HG03460 (cell line): ENCODE measurements at regions not wholly inside any gene's neighbourhood (a gene's known extent, or its start where the extent isn't known, plus 50 kb on each side); places are given as distances from the start of the nearest gene placed in this dataset.
"Not testable (repeated sequence)": the region's sequence is repeated elsewhere in the genome, so short reads cannot be mapped to it uniquely, and the experiment has no call there.

ENCODE experiments used
- ATAC-seq: cut with Tn5 transposase; IDR thresholded peaks from one replicate; pipeline ENCODE4 v1.9.1; 2021; ENCODE audit not compliant: unreplicated experiment

DNA sequence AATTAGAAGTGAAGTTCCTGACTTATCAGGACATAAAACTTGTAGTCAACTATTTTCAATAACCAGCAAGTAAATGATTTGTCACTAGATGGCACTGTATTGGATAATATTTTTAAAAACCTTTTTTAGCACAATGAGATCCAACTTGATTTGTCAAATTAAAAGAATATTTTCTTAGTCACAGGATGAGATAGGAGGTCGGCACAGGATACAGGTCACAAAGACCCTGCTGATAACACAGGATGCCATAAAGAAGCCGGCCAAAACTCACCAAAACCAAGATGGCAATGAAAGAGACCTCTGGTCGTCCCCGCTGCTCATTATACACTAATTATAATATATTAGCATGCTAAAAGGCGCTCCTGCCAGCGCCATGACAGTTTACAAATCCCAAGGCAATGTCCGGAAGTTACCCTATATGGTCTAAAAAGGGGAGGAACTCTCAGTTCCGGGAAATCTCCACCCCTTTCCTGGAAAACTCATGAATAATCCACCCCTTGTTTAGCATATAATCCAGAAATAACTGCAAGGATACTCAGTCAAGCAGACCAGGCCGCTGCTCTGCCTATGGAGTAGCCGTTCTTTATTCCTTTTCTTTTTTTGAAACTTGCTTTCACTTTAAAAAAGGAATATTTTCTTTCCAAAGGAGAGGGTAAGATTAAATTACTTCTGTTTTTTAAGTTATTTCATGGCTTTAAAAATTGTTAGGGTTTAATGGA is 255.7 kb upstream of the MKLN1 start:
- no peak for ATAC-seq

- ATAC-seq, result no peak
Observed at GRCh38 chr7:131072505-131073091, 255.1 kb upstream of the MKLN1 start.

DNA sequence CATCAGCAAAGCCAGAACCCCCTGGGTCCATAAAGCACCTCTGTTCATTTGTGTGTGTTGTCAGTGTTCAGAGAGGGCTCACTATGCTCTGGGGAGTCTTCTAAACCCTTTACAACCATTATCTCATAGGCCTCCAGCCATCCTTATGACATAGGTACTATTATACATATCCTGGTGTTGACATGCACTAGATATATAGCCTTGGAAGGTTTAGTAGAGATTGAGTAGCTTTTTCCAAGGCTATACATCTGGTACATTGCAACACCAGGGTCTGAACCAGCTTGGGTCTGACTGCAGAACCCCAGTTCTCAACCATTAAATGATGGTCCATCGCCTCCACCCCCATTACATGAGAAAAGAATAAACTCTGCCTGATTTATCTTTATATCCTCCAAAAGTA is 253.6 kb upstream of the MKLN1 start:
- ATAC-seq, result no peak

- ATAC-seq, result no peak
Observed at GRCh38 chr7:131074585-131074984, 253.1 kb upstream of the MKLN1 start.

GRCh38 chr7:131075406-131075805 is 252.3 kb upstream of the MKLN1 start:
- ATAC-seq, result no peak

DNA sequence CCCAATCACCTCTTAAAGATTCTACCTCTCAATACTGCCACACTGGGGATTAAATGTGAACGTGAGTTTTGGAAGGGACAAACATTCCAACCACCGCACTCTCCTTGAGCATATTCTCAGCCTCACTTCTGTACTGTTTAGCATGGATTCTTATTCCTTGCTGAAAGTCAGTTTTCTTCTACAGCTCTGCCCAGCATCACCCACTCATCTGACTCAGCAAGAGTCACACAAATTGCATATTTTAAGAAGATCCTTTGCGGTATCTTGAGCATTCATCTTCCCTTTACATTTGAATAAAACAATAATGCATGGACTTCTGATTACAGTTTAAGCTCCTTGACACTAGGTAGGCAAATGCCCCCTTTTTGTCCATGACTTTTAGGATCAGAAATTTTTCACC is 251.6 kb upstream of the MKLN1 start:
- no peak for ATAC-seq

DNA sequence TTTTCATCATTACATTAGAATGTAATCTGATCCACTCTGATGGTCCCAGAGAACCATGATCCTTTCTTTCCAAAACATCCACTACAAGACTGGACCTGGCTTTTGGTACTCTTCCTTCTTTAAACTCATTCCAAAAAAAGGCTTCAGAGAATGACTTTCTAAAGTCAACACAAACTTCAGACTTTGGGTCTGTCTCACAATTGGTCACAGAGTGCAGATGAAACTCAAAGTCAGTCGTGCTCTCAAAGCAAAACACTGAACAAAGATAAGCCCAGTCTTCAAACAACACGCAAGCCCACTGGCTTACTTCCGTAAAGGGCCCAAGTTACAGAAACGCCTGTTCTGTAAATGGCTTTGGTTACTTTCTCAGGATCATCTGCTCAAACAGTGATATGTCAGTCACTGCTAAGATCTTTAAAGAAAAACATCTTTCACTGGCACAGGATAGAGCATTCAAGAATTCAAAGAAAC is 250.9 kb upstream of the MKLN1 start:
- ATAC-seq, result no peak

DNA sequence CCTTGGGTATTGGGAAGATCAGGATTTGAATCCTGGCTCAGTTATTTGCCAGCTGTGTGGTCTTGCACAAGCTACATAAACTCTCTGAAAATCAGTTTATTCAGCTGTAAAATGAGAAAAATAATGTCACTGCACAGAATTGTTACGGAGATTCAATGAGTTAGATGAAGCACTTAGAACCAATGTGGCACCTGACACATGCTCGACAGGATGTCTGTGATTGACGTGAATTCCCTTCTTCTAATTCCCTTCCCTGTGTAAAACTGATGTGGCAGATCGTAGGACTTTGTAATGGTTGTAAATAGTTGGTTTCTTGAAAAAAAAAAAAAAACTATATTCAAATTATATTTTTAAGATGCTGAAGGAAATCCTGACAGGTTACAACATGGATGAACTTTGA is 249.9 kb upstream of the MKLN1 start:
- ATAC-seq, result no peak

- ATAC-seq, result no peak
Observed at GRCh38 chr7:131080754-131081153, 246.9 kb upstream of the MKLN1 start.

DNA sequence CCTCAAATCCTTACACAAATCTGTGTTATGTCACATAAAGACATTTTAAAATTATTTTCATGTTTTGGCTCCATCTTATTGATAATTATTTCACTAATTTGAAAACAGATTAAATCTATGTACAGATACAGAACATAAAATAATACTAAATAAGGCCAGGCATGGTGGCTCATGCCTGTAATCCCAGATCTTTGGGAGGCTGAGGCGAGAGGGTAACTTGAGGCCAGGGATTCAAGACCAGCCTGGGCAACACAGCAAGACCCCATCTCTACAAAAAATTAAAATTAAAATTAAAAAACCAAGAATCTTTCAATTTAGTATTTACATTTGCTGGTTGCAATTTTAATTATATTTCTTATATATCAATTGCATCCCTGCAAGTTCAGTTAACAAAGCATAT is 246.4 kb upstream of the MKLN1 start:
- ATAC-seq, result no peak

DNA sequence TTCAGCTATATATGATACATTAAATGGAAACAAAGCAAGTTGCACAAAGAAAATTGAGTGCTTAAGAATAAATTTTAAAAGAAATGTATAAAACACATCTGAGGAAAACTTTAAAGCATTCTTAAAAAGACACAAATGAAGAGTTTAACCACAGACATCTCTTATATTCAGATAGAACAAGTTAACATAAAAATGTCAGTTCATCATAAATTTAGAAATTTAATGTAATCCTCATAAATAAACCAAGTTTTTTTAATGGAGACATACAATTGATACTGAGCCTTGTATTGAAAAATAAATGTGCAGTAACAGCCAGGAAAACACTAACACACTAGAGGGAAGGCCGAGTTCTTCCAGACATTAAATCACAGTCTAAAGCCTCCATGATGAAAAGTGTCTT is 243.9 kb upstream of the MKLN1 start:
- no peak for ATAC-seq

DNA sequence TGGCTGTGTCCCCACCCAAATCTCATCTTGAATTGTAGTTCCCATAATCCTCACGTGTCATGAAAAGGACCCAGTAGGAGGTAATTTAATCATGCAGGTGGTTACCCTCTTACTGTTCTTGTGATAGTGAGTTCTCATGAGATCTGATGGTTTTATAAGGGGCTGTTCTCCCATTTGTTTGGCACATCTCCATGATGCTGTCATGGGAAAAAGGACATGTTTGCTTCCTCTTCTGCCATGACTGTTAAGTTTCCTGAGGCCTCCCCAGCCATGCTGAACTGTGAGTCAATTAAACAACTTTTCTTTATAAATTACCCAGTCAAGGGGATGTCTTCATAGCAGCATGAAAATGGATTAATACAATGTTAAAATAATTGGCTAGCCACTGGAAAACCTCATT is 243.3 kb upstream of the MKLN1 start:
- not testable (repeated sequence) for ATAC-seq

DNA sequence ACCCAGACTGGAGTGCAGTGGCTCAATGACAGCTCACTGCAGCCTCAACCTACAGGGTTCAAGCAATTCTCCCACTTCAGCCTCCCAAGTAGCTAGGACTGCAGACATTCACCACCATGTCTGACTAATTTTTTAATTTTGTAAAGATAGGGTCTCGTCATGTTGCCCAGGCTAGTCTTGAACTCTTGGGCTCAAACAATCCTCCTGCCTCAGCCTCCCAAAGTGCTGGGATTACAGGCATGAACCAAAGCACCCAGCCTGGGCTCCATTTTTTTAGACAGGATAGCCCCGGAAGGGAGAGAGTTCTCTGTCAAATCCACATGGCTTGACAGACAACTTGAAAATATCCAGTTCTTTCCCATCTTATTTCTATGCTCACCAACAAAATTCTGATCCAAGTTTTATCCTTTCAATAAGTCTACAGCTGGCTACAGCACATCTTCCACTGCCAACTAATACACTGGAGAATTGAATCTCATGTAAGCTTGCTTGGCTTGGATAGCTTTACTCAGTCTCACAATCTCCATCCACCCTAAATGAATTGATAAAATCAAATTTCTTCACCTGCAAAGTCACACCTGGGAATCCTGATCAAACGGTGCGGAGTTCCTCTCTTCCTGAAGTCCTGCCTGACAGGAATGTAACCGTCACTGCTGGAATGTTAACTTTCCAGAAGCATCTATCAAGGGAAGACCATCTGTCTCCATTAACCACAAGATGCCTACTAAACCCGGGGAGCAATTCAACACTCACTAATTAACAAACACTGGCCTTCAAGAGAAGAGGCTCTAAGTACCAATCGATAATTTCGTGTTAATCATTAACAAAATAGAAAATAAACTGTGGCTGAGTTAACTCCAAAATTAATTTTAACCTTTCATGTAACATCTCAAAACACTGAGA is 239.7 kb upstream of the MKLN1 start:
- ATAC-seq, result no peak

- ATAC-seq, result no peak
Observed at GRCh38 chr7:131090188-131090587, 237.5 kb upstream of the MKLN1 start.

DNA sequence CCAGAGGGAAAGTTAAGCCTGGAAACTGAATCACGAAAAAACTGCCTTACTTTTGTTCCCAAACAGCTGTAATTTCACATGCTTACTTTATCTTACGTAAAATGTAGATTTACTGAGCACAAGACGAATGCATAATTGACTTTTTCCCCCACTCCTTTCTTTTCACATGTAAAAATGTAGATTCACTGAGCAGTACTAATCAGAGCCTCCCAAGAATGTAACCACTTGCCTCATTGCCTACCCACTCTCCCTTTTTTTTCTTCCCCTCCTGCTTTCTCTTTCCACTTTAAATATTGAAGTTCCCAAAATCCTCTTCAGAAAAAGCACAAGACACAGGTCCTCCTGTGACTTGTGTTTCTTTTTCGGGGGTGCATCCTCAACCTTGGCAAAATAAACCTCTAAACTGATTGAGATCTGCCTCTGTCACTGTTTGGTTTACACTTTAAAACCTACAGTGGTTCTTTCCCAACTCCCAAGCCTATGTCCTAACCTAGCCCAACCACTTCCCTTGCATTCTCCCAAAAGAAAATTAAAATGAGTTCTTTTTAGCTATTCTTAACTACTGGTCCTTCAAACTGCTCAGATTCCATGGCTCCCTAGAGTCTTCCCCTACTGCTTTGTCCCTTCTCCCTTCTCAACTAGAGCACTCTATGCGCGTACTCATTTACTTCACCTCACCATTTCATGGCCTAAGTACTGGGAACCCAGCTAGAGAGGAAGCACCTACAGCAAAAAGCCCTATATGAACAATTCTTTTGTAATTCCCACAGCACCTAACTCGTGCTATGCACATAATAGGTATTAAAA is 236.6 kb upstream of the MKLN1 start:
- no peak for ATAC-seq

DNA sequence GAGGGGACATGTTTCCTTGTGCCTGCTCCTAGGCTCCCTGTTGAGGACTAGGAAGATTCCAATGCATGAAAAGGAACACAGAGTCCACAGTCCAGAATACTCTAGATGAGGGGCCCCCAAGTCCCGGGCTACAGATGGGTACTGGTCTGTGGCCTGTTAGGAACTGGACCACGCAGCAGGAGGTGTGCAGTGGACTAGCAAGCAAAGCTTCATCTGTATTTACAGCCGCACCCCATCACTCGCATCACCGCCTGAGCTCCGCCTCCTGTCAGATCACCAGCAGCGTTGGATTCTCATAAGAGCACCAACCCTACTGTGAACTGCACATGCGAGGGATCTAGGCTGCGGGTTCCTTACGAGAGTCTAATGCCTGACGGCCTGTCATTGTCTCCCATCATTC is 233.0 kb upstream of the MKLN1 start:
- no peak for ATAC-seq

- ATAC-seq, result no peak
Observed at GRCh38 chr7:131095346-131095745, 232.3 kb upstream of the MKLN1 start.

DNA sequence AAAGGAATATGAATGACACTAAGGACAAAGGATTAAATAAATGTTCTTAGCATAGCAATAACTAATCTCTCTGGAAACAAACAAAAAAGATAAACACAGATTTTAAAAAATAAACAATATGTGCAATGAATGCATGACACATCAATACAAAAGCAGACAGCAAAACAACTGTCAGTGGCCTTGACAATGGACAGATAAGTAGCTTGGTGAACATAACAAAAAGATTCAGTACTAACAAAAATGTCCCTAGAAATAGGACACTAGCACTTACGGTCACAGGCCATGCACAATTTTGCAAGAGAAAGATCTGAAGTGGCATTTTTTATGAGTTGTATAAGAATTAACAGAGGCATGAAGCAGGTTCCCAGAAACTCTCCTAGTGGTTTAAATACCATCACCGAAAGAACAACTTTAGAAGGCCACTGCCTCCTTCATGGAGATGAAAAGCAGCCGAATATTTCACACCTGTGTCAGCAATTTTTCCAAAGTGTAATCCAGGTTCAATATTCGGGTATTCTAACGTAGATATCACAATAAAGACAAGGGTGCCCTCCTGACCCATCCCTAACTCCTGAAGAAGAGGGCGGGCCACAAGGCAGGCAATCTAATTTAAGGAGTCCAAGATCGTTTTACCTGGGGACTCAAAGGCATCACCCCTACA is 231.3 kb upstream of the MKLN1 start:
- no peak for ATAC-seq

GRCh38 chr7:131097662-131098376 is 229.9 kb upstream of the MKLN1 start:
- no peak for ATAC-seq

- ATAC-seq, result no peak
Observed at GRCh38 chr7:131098527-131098926, 229.1 kb upstream of the MKLN1 start.
